CD14-positive monocyte (primary cell): ENCODE measurements at regions not wholly inside any gene's neighbourhood (a gene's known extent, or its start where the extent isn't known, plus 50 kb on each side); places are given as distances from the start of the nearest gene placed in this dataset.

Experiments used
- DNase-seq, 3 donors: peaks; one replicate each; pipeline ENCODE4 v3.0.0-alpha.2; 2011 to 2022
- H2AFZ ChIP-seq: 2 replicates; pipeline ENCODE4 v1.6.0; 2012; ENCODE audit warnings: mild to moderate bottlenecking, low read depth, low read length, inconsistent platforms; ENCODE audit not compliant: insufficient read depth, poor library complexity, severe bottlenecking
- H3K27ac ChIP-seq, 2 donors: 1 replicate in 1 of 2; 2 replicates in 1 of 2; pipeline ENCODE4 v1.5.1; 2012 to 2013; ENCODE audit warnings: low read length in 2 of 2, control low read depth in 1 of 2, inconsistent platforms in 1 of 2, low read depth in 1 of 2, mild to moderate bottlenecking in 1 of 2
- H3K27me3 ChIP-seq, 2 donors: one replicate each; pipeline versions ENCODE4 v1.6.0 to v1.6.1; 2011 to 2013; ENCODE audit warnings: low read length in 2 of 2; ENCODE audit not compliant: control insufficient read depth in 2 of 2, insufficient read depth in 2 of 2
- H3K36me3 ChIP-seq, 2 donors: replicated peaks in 1 of 2; 1 replicate in 1 of 2; 2 replicates in 1 of 2; pipeline versions ENCODE4 v1.5.1 to v1.6.1; 2012 to 2013; ENCODE audit warnings: low read length in 2 of 2, control low read depth in 1 of 2, inconsistent platforms in 1 of 2, mild to moderate bottlenecking in 1 of 2; ENCODE audit not compliant: insufficient read depth in 2 of 2, control insufficient read depth in 1 of 2
- H3K4me1 ChIP-seq, 2 donors: 1 replicate in 1 of 2; 2 replicates in 1 of 2; pipeline versions ENCODE4 v1.5.1 to v1.6.1; 2012 to 2013; ENCODE audit warnings: low read length in 2 of 2, control low read depth in 1 of 2, inconsistent platforms in 1 of 2, mild to moderate bottlenecking in 1 of 2, moderate library complexity in 1 of 2; ENCODE audit not compliant: insufficient read depth in 2 of 2, control insufficient read depth in 1 of 2
- H3K4me2 ChIP-seq: replicated peaks from 2 replicates; pipeline ENCODE3; 2012; ENCODE audit warnings: low read length, moderate library complexity, mild to moderate bottlenecking; ENCODE audit not compliant: poor library complexity, severe bottlenecking; ENCODE audit errors: extremely low read depth
- H3K4me3 ChIP-seq, 3 experiments: fragments of 200-600 bp in 1 of 3; sonication (generic) in 1 of 3; replicated peaks in 1 of 3; 1 replicate in 2 of 3; 2 replicates in 1 of 3; pipeline ENCODE4 v1.5.1; 2011 to 2013; ENCODE audit warnings: low read length in 3 of 3, mild to moderate bottlenecking in 3 of 3, control low read depth in 2 of 3, low read depth in 2 of 3, inconsistent platforms in 1 of 3, moderate library complexity in 1 of 3
- H3K79me2 ChIP-seq: 2 replicates; pipeline ENCODE4 v1.6.0; 2012; ENCODE audit warnings: mild to moderate bottlenecking, control low read depth, inconsistent platforms, low read length, moderate library complexity; ENCODE audit not compliant: insufficient read depth
- H3K9ac ChIP-seq: 2 replicates; pipeline ENCODE4 v1.6.0; 2017; ENCODE audit warnings: low read length, mild to moderate bottlenecking; ENCODE audit not compliant: insufficient read depth, poor library complexity, severe bottlenecking
- H3K9me3 ChIP-seq, 2 donors: replicated peaks in 1 of 2; 1 replicate in 1 of 2; 2 replicates in 1 of 2; pipeline versions ENCODE4 v1.5.1 to v1.6.1; 2012 to 2013; ENCODE audit warnings: low read length in 2 of 2, control low read depth in 1 of 2; ENCODE audit not compliant: control insufficient read depth in 1 of 2, insufficient read depth in 1 of 2
- H4K20me1 ChIP-seq: 2 replicates; pipeline ENCODE4 v1.6.0; 2012; ENCODE audit warnings: mild to moderate bottlenecking, low read length, control low read depth, moderate library complexity; ENCODE audit not compliant: insufficient read depth
- H3K27ac Mint-ChIP-seq, 7 donors: one replicate each; pipeline ENCODE4 v1.8.0; 2020; ENCODE audit warnings: mild to moderate bottlenecking in 7 of 7, mixed read lengths in 7 of 7, moderate library complexity in 6 of 7, inconsistent platforms in 2 of 7
- H3K27me3 Mint-ChIP-seq, 3 donors: one replicate each; pipeline ENCODE4 v1.8.0; 2021 to 2022; ENCODE audit warnings: low read depth in 3 of 3, mild to moderate bottlenecking in 3 of 3, mixed read lengths in 3 of 3, moderate library complexity in 3 of 3, inconsistent platforms in 1 of 3
- H3K36me3 Mint-ChIP-seq, 2 donors: one replicate each; pipeline ENCODE4 v1.8.0; 2020; ENCODE audit warnings: mixed read lengths in 2 of 2, inconsistent platforms in 1 of 2, mild to moderate bottlenecking in 1 of 2
- H3K4me1 Mint-ChIP-seq: one replicate; pipeline ENCODE4 v1.8.0; 2020; ENCODE audit warnings: mild to moderate bottlenecking, mixed read lengths
- H3K4me3 Mint-ChIP-seq, 2 donors: one replicate each; pipeline ENCODE4 v1.8.0; 2020; ENCODE audit warnings: mild to moderate bottlenecking in 2 of 2, mixed read lengths in 2 of 2, moderate library complexity in 1 of 2
- H3K9me3 Mint-ChIP-seq, 7 donors: one replicate each; pipeline ENCODE4 v1.8.0; 2020 to 2022; ENCODE audit warnings: mixed read lengths in 7 of 7, mild to moderate bottlenecking in 6 of 7, moderate library complexity in 6 of 7, inconsistent platforms in 2 of 7
- WGBS: methylation state at CpG from one replicate; pipeline ENCODE4 v1.1.5; 2013; ENCODE audit warnings: missing lambda C conversion rate; ENCODE audit not compliant: insufficient coverage; 5-methylcytosine and 5-hydroxymethylcytosine counted together
- intact Hi-C, 2 donors: fragments of 100-400 bp; cut with micrococcal nuclease; formaldehyde crosslinking; loops; one replicate each; pipeline versions ENCODE4 v1.15.0 to v1.15.1; 2023
- TF ChIP-seq, protein P1 (sequence below): fragments of 200-600 bp; IDR thresholded peaks from one replicate; pipeline ENCODE4 v1.8.0; 2022; ENCODE audit warnings: antibody characterized with exemption, mild to moderate bottlenecking

DNA sequence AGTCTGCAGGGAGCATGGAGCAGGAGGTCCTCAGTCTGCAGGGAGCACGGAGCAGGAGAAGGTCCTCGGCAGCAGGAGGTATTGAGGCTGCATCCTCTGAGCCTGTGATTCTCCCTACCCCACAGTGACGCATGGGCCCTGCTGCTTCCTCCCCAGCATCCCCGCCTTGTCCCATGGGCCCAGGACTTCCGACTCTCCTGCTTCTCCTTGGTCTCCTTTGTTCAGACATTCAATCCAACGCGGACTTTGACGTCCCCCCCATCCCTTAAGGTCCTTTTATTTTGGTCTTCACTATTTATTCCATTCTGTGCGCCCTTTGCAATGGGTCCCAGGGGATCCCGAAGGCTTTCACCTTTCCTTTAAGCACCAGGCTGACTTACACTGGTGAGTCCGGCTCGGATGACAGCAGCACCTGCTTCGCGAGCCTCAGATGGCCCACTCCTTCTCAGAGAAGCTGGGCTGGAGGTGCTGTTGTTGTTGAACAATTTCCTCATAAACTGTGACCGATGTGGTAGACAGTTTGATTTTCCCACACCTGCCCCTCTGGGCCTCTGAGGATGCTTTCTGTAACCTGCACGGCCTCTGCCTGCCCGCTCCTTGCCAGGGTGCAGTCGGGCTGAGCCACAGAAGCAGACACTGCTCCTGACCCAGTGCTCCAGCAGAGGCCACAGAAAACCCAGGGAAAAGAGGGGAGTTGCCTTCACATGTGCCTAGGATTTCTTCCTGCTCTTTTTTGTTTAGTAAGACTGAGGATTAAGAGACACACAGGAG lies 407.2 kb upstream of the SHH start:
- Histone ChIP-seq H3K36me3 (no peaks in the 10 kb centered on the region), H4K20me1 (no peaks in the 10 kb centered on the region), H3K27ac (no peak overlapping the region), H3K9me3 (peaks cover 0 to 1% of the 10 kb centered on the region in 2 donors), H3K9ac (no peak overlapping the region), H3K4me2 (no peak overlapping the region), H3K4me3 (no peak overlapping the region), H3K4me1 (no peaks in the 10 kb centered on the region), H3K27me3 (no peaks in the 10 kb centered on the region), H2AFZ (no peak overlapping the region), H3K79me2 (no peaks in the 10 kb centered on the region)
- peak overlapping the region in 1 of 7 donors; percentile 8 for H3K27ac Mint-ChIP-seq
- peaks cover 2 to 8% (median 3%) of the 10 kb centered on the region in 3 donors for H3K27me3 Mint-ChIP-seq
- TF ChIP-seq, protein P1, sequence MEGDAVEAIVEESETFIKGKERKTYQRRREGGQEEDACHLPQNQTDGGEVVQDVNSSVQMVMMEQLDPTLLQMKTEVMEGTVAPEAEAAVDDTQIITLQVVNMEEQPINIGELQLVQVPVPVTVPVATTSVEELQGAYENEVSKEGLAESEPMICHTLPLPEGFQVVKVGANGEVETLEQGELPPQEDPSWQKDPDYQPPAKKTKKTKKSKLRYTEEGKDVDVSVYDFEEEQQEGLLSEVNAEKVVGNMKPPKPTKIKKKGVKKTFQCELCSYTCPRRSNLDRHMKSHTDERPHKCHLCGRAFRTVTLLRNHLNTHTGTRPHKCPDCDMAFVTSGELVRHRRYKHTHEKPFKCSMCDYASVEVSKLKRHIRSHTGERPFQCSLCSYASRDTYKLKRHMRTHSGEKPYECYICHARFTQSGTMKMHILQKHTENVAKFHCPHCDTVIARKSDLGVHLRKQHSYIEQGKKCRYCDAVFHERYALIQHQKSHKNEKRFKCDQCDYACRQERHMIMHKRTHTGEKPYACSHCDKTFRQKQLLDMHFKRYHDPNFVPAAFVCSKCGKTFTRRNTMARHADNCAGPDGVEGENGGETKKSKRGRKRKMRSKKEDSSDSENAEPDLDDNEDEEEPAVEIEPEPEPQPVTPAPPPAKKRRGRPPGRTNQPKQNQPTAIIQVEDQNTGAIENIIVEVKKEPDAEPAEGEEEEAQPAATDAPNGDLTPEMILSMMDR = no peak
- no peaks in the 10 kb centered on the region for H3K36me3 Mint-ChIP-seq
- no peak overlapping the region for H3K4me3 Mint-ChIP-seq
- 91% methylated on average over 11 of the region's 18 CpGs for WGBS
- DNase-seq = no peak
- H3K9me3 Mint-ChIP-seq = peaks cover 0 to 4% (median 2%) of the 10 kb centered on the region in 7 donors
- H3K4me1 Mint-ChIP-seq = no peaks in the 10 kb centered on the region
- intact Hi-C loops = no loop called here

DNA sequence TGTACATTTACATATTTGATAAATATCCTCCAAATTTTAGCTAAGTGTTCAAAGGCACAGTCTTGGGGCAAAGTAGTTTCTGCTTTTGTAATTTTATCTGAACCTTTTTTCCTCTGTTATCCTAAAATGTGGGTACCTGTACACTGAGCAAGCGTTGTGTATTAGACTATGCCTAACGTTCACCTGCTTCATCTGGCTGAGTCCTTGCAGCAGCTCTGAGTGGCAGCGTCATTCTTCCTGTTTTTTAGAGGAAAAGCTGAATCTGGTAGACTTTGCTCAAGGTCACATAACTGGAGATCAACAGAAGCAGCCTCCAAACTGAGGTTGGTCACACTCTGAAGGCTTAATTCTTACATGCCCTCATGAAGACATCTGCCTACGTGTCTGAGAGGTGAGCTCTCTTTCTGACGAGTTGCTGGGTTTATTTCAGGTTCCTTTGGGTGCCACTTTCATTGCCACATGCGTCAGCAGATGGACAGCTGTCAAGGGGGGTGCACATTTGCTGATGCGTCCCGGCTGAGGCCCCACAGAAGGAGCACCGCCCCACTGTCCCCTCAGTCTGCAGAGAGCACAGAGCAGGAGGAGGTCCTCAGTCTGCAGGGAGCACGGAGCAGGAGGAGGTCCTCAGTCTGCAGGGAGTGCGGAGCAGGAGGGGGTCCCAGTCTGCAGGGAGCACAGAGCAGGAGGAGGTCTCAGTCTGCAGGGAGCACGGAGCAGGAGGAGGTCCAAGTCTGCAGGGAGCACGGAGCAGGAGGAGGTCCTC lies 406.5 kb upstream of the SHH start:
- WGBS = 88% methylated on average over 10 of the region's 13 CpGs
- H3K4me1 Mint-ChIP-seq = no peaks in the 10 kb centered on the region
- no peaks in the 10 kb centered on the region for H3K9me3 ChIP-seq
- H3K79me2 ChIP-seq = no peaks in the 10 kb centered on the region
- peaks cover 3 to 8% (median 4%) of the 10 kb centered on the region in 3 donors for H3K27me3 Mint-ChIP-seq
- no peaks in the 10 kb centered on the region for H3K36me3 ChIP-seq
- no peak overlapping the region for H2AFZ ChIP-seq
- no peaks in the 10 kb centered on the region for H4K20me1 ChIP-seq
- H3K27me3 ChIP-seq = no peaks in the 10 kb centered on the region
- no peaks in the 10 kb centered on the region for H3K4me1 ChIP-seq
- H3K4me3 ChIP-seq = no peak overlapping the region
- no peaks in the 10 kb centered on the region for H3K36me3 Mint-ChIP-seq
- peak overlapping the region in 1 of 7 donors; percentile 8 for H3K27ac Mint-ChIP-seq
- H3K27ac ChIP-seq = no peak overlapping the region
- H3K4me3 Mint-ChIP-seq = no peak overlapping the region
- TF ChIP-seq, protein P1 = no peak
- no peak for DNase-seq
- intact Hi-C loops = no loop called here
- no peak overlapping the region for H3K4me2 ChIP-seq
- no peak overlapping the region for H3K9ac ChIP-seq
- peaks cover 0 to 4% (median 1%) of the 10 kb centered on the region in 7 donors for H3K9me3 Mint-ChIP-seq
